Esophagus squamous epithelium (tissue), 4 donors: ENCODE measurements at regions not wholly inside any gene's neighbourhood (a gene's known extent, or its start where the extent isn't known, plus 50 kb on each side); places are given as distances from the start of the nearest gene placed in this dataset.

Source experiments
- CTCF ChIP-seq, 6 experiments: fragments of 450-650 bp in 4 of 6; fragments of 200-600 bp in 2 of 6; sonication (generic) in 2 of 6; IDR thresholded peaks; one replicate each; pipeline ENCODE4 v1.5.1; 2016 to 2019; ENCODE audit warnings: antibody characterized with exemption in 6 of 6, mild to moderate bottlenecking in 4 of 6, moderate library complexity in 4 of 6
- POLR2A ChIP-seq, 4 donors: fragments of 450-650 bp; IDR thresholded peaks; one replicate each; pipeline ENCODE4 v1.6.1; 2017; ENCODE audit warnings: antibody characterized with exemption in 4 of 4, mild to moderate bottlenecking in 4 of 4, moderate library complexity in 3 of 4

GRCh38 chr5:86439593-86440110, 178.1 kb upstream of the COX7C start:
- TF ChIP-seq CTCF (IDR thresholded peaks at IDR 0.05) = no peak
- no peak for TF ChIP-seq POLR2A (IDR thresholded peaks at IDR 0.05)
